ENCODE measurements at regions not wholly inside any gene's neighbourhood (a gene's known extent, or its start where the extent isn't known, plus 50 kb on each side); places are given as distances from the start of the nearest gene placed in this dataset.
"Not testable (repeated sequence)": the region's sequence is repeated elsewhere in the genome, so short reads cannot be mapped to it uniquely, and the experiment has no call there.

DNA sequence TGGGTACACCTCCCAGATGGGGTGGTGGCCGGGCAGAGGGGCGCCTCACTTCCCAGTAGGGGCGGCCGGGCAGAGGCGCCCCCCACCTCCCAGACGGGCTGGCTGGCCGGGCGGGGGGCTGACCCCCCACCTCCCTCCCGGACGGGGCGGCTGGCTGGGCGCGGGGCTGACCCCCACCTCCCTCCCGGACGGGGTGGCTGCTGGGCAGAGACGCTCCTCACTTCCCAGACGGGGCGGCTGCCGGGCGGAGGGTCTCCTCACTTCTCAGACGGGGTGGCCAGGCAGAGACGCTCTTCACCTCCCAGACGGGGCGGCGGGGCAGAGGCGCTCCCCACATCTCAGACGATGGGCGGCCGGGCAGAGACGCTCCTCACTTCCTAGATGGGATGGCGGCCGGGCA is 240.6 kb downstream of the IL20RB start:
- DNase-seq (ENCODE audit: insufficient read length, low spot score); FAIRE-seq: not testable (repeated sequence)

DNA sequence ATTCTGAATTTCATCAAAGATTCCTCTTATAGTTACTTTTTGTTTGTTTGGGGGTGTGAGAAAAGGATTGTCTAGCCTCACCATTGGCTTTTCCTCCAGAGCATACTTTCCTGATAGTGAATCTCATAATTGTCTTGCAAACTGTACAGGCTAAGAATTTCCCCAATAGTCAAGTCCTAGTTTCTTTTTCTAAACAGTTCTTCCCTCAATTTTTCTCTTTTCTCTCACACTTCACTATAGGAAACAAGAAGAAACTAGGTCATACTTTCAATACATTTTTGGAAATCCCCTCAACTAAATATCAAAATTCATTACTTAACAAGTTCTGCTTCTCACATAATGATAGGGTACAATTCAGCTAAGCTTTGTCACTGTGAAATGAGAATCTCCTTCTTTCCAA is 241.9 kb downstream of the IL20RB start:
- no peak for DNase-seq (ENCODE audit: insufficient read length, low spot score)
- no peak for FAIRE-seq

DNA sequence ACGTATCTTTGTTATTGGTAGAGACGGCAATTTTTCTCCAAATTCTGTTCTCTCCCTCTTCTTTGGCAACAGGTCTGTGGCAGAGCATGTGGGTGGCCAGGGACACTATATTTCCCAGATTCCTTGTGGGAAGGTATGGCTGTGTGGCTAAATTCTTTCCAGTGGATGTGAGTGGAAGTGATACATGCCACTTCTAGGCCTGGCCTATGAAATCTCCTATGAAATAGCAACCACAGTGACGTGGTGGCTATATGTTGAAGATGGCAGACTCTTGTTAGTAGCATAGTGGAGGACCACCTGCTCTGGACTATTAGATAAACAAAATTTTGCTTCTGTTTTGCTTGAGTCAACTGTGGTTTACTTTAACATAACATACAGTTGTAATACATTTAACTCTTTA is 243.3 kb downstream of the IL20RB start:
- FAIRE-seq (no peak), DNase-seq (ENCODE audit: insufficient read length, low spot score) (no peak)

DNA sequence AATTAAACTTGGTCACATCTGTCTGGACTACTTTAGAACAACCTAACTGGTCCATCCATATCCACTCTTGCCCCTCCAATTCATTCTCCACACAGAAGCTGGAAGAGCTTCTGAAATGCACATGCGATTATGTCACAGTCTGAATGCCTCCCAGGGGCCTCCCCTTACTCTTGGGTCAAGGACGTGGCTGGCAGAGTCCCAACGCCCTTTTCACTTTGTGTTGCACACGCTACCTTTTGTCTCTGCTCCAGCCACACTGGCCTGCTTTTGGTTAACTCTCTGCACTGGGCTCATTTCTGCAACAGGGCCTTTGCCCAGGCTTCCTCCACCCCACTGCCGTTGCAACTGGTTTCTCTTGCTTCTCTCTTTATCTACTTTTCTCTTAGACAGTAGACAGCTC is 245.2 kb downstream of the IL20RB start:
- no peak for DNase-seq (ENCODE audit: insufficient read length, low spot score)
- FAIRE-seq = no peak

DNA sequence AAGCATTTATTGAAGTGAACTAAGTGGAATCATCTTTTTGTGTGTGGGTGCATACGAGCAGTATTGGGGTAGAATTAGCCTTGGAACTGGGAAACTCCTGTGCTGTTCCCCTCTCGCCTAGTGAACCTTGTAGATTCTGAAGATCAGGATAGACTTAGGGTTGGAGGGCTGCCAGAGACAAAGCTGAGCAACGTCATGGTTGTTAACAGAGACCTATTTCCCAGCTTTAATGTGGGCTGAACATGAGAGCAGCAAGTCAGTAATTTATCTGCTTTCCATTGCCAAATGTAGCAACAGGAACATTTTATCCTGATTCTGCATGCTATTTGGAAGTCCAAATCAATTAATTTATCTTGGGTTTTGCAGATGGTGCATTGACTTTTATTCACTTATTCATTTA is 246.6 kb downstream of the IL20RB start:
- DNase-seq (ENCODE audit: insufficient read length, low spot score) (no peak), FAIRE-seq (no peak)

DNA sequence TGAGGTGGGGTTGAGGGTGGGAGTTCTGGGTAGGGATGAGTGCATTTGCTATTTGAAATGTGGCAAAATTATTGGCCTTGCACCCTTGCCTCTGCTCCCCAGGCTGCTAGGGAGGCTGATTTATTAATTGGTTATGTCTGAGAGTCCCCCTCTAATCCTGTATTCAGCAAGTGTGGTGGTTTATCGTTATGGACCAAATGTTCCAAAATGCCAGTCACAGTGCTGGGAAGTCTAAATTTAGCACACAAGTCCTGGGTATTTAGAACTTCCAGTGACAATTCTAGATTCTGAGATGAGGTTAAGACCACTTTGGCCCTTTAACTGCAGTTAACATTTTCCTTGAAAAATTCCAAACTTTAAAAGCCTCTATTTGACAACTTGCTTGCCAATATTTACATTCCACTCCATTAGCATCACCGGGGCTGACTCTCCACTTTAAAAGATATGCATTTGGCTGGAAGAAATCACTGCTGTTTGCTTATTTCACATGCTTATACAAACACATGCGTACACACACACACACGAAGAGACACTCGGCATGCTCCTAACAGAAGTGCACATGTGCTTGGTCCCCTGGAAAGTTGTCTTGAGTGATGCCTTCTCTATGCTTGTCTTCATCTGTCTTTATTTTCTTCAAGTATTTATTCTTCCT is 247.7 kb downstream of the IL20RB start:
- DNase-seq (ENCODE audit: insufficient read length, low spot score) (no peak), FAIRE-seq (no peak)

DNA sequence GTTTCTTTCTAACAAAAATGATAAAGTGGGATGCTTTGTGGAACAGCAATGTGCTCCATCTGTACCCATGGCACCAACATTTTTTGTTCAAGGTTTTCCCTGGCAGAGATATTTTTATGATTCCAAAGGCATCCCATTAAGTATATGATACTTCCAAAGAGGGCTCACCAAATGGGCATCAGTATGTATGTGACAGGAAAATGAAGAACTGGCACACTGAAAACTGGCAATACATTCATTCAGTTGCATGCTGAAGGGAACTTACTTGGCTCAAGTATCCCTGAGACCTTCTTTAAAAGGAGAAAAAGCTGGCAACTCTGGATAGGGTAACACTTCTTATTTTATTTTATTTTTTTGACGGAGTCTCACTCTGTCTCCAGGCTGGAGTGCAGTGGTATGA is 249.8 kb downstream of the IL20RB start:
- DNase-seq (ENCODE audit: insufficient read length, low spot score) = no peak
- no peak for FAIRE-seq

DNA sequence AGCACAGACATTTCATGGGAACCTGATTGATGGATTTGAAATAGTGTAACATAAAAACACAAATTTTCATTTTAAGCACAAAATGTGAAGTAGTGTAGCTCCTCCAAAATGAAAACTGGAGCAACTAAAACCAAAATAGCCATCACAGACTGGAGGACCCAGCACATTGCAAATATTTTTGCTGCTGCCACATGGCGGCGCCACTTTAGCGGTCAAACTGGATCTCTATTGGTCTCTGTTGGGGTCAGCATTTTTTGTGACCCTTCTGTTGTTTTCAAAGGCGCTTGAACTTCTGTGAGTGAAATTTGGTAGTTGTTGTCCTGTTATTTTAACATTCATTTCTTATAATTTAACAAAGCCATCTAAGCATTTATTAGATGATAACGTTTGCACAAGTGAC is 259.9 kb downstream of the IL20RB start:
- no peak for DNase-seq (ENCODE audit: insufficient read length, low spot score)
- no peak for FAIRE-seq

DNA sequence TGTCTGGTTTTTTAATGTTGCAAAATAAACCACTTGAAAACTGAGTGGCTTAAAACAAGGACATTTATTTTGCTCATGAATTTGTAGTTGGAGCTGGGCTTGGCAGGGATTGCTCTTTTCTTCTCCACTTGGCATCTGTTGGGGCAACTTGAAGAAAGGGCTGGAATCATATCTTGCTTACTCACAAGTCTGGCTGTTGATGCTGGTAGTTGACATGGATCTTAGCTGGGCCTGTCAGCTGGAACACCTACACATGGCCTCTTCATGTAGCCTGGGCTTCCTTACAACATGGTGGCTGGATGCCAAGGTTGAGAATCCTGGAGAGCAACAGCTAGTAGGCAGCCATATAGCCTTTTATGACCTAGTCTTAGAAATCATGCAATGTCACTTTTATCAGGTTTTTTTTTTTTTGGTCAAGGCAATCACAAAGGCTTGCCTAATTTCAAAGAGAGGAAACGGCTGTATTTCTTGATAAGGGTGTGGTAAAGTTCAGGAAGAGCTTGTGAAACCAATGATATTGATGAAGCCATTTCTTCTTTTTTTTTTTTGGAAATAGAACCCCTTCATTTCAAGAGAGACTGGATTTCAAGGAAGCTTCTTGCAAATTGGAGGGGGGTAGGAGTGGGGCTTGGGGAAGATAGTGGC is 262.1 kb downstream of the IL20RB start:
- DNase-seq (ENCODE audit: insufficient read length, low spot score) = no peak
- FAIRE-seq = no peak

DNA sequence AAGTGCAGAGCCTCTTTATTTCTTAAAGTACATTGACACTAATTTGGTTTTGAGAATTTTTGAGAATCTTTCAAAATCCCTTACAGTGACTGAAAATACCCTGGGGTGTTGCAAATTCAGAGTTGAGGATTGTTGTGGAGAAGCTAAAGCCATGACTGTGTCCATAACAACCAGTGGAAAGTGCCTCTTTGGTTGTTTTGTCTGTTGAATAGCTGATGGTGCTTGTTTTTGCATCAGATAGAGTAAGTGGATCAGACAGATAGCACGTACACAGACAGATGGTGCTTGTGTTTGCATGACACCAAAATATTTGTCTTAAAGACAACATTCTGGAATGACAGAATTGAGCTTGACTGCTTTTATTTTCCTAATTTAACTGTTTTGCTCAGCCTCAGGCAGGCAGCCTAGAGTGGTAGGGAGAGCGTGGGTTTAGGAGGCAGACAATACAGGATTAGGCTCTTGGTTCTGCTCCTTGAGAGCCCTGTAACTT is 265.0 kb downstream of the IL20RB start:
- DNase-seq (ENCODE audit: insufficient read length, low spot score) = no peak
- FAIRE-seq = no peak

DNA sequence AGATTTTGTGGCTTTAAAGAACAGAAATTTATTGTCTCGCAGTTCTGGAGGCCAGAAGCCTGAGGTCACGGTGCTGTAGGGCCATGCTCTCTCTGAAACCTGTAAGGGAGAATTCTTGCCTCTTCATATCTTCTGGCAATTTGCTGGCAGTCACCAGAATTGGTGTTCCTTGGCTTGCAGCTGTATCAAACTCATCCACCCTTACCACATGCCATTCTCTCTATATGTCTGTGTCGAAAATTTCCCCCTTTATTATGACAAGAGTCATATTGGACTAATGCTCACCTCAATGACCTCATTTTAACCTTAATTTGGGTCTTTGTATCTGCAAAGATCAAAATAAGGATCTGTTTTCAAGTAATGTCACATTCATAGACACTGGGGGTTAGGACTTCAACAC is 266.7 kb downstream of the IL20RB start:
- FAIRE-seq (no peak), DNase-seq (ENCODE audit: insufficient read length, low spot score) (no peak)

DNA sequence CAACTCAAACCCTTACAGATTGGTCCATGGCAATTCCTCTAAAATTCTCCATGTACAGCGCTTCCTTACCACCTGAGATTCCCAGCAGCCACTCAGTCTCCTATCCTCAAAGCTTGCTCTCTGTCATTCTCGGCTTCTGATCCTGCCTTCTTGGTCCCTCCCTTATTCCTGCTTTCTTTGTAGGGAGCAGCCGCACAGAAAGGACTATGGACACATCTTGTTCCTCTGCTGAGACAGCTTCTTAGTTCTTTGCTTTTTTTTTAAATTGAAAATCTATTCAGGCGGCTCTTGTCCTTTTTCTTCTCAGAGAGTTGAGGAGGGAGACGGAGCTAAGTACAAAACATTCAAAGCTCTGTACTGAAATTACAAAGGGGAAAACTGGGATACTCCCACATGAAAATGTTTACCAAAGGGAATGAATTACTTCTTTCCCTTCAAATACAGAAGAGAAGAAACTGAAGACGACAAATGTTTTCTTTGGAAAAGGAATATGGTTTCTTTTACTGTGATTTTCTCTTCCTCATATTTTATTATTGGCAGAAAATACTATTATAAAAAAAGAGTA is 285.1 kb downstream of the IL20RB start:
- DNase-seq (ENCODE audit: insufficient read length, low spot score) (no peak), FAIRE-seq (no peak)

DNA sequence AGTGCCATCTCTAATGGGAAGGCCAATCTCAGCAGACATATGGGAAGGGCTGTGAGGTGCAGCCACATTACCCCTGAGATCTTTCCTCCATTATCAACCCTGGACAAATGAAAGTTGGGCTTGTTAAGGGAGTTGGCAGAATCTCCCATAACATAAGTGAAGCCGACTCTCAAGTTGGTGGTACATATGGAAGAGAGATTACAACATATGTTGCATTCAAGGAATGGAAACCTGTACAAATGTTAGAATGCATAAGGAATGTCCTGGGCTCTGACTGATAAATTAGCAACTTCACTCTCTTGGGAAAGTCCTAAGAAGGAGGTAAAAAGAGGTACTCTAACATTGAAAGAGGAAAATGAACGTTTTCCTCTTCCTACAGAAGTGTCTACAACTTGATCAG is 288.7 kb downstream of the IL20RB start:
- no peak for FAIRE-seq
- DNase-seq (ENCODE audit: insufficient read length, low spot score) = no peak

DNA sequence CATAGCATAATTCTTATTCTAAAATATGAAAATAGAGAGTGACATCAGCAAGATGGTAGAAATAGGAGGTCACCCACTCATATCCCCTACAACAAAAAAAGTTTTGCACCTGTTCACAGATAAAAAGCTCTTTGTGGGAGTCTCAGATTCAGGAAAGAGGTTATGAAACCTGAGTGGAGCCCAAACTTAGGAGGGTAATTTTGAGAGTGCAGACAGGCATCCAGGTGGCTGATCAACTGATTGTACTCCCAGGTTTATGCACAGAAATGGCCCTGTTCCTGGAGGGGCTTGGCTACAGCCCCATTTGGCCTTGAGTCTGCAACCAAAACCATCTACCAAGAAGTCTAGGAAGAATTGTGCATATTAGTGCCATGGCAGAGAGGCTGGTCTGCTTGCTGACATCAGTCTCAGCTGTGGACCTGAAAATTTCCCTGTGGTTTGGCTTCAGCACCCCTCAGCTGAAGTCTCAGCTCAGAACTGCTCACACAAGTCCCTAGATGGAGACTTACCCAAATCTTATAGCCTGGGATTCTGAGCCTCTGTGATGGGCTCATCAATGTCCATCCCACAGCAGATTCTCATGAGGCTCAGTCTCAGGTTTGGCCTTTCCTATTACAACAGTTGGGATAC is 291.6 kb downstream of the IL20RB start:
- DNase-seq (ENCODE audit: insufficient read length, low spot score) (no peak), FAIRE-seq (no peak)

DNA sequence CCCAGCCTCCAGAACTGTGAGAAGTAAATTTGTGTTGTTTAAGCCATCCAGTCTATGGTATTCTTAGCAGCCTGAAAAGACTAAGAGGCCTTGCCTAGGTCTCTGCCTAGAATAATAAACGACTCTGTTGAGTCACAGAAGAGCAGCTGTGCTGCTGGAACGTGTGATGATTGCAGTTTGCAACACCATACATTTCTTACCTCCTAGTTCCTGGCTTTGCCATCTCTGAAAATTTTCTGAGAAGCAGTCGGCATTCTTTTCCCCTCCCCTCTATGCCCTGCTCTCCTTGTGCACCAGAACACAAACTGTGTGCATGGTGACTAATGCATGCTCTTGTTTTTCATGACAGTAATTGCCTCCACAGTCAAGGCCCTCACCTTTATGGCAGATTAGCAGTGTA is 301.3 kb downstream of the IL20RB start:
- no peak for FAIRE-seq
- no peak for DNase-seq (ENCODE audit: insufficient read length, low spot score)

DNA sequence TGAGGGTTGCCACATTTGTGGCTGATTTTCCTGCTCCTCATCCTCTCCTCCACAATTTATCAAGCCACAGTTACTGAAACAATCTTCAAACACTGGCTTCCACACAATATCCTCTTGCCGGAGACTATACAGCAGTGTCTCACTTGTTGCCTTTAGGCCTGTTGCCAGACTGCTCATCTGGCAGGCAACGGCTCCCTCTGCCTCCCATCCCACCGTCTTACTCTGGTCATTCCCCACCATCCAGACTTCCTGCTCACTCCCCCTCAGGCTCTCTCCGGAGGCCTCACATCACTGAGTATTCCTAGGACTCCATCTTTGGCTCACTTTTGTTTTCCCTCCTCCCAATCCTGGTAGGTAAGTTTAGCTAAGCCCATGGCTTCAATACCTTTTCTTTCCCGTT is 301.9 kb downstream of the IL20RB start:
- FAIRE-seq = no peak
- no peak for DNase-seq (ENCODE audit: insufficient read length, low spot score)

DNA sequence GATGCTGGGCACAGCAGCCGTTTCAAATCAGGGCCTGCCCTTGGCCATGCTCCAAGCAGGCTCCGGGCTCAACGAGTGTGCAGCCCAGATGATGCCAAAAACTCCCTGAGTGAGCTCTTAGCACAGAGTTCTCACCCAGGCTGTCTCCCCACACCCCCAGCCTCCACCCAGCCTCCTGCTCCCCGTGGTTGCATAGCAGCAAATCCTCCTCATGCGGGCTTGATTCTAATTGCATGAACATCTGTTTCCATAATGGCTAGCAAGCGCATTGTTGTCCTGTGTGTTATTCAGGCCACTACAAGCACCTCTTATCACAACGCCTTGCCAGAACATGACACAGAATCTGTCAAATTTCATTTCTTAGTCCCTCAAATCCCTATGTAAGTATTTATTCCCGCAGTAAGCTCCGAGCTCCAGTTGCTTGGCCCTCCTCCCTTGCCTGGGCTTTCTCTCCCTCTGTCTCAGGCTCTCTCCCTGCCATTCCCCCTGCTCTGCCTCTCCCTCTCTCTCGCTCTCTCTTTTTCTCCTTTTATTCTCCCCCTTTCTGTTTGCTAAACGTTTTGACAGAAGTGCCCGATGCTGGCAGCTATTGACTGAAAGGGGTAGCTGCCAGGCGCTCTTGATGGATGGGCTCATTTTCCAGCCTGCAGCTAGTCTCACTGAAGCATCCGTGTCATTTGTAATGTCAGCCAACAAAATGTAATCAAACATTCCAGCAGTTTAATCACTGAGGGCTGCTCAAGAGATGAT is 306.5 kb downstream of the IL20RB start:
- DNase-seq (ENCODE audit: insufficient read length, low spot score) = no peak
- no peak for FAIRE-seq

DNA sequence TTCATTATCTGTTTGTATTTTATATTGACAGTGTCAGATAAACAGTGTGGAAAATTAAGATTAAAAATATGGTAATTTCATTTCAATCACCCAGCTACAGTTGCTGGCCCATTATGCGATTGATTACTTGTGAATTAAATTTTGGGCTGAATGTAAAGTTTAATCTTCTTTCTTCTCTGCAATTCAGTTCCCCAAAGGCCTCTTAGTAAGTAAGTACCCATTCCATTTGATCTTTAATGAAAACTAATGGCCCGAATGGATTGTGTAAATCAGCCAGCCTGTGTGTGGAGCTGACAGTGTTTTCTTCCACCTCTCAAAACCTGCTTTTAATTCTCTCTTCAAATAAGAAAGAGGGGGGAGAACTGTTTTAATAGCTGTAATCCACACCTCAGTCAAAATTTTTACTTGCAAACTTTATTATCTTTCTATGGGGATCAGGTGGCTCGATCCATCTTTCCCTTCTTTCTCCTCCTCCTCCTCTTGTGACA is 307.1 kb downstream of the IL20RB start:
- DNase-seq (ENCODE audit: insufficient read length, low spot score) = no peak
- FAIRE-seq = no peak

DNA sequence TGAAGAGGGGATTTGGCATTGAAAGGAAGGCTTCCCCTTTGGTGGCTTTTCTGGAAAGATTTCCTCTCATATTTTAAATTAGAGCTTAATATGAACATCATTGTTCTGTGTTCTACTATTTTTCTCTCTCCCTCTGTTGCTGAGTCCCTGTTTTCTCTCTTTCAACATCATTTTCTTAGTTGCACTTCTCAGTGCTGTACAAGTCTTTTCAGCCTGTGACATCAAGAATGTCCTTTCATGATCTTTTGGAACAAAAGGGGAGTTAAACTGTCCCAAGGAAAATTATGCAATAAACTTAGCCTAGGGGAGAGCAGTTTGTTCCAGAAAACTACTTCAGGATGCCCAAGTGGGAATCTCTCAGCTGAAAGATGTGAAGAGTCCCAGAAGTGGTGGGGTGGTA is 325.1 kb downstream of the IL20RB start:
- FAIRE-seq = no peak
- DNase-seq (ENCODE audit: insufficient read length, low spot score) = no peak

DNA sequence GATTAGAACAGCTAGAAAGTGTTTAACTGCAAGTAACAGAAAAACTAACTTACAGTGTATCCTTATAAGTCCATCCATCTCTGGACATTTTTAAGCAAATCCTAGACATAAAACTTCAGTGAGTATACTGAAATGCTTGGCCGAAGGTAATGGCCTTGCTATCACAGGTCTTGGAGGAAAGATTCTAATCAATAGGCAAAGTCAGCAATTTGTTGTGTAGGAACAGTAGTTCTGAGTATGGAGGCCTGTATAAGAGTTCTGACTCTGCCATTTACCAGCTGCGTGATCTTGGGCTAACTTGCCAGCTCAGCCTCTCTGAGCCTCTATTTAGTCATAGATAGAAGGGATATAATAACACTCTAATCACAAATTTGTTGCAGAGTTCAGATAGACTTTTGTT is 328.1 kb downstream of the IL20RB start:
- DNase-seq (ENCODE audit: insufficient read length, low spot score) (no peak), FAIRE-seq (no peak)

DNA sequence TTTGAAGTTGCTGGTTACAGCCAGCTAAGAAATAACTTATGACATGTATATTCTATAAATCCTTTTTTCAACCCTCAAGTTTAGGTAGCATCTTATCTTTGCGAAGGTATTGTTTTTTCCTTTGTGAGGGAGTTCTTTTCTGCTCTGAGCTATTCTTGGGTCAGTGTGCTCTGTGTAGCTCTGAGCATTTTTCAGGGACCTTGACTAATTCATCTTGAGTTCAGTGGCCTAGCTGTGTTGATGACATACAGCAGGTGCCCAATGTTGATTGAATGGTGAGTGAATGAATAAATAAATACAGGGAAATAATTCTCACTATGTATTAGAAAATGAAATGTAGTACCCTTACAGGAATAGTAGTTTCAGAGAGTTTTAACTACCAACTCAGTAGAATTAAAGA is 335.3 kb downstream of the IL20RB start:
- DNase-seq (ENCODE audit: insufficient read length, low spot score) (no peak), FAIRE-seq (no peak)

Measured in HTR-8/SVneo (cell line).